SH-SY5Y (cell line): ENCODE measurements at regions not wholly inside any gene's neighbourhood (a gene's known extent, or its start where the extent isn't known, plus 50 kb on each side); places are given as distances from the start of the nearest gene placed in this dataset.

Source experiments
- GATA2 ChIP-seq: IDR thresholded peaks from 2 replicates; pipeline ENCODE4 v1.6.1; 2011; ENCODE audit warnings: mild to moderate bottlenecking, low read depth, low read length
- GATA3 ChIP-seq: IDR thresholded peaks from 2 replicates; pipeline ENCODE4 v1.6.1; 2011; ENCODE audit warnings: low read depth, mild to moderate bottlenecking, low read length, moderate library complexity

- no peak for TF ChIP-seq GATA2
- no peak for TF ChIP-seq GATA3
These were observed 138.6 kb upstream of the NGF start for GRCh38 chr1:115476616-115477015.
